Stimulated activated naive CD8-positive, alpha-beta T cell treated with anti-CD3 and anti-CD28 coated beads, Interleukin-15, amount 100 ng/mL, for 72 hours (primary cell): ENCODE measurements at regions not wholly inside any gene's neighbourhood (a gene's known extent, or its start where the extent isn't known, plus 50 kb on each side); places are given as distances from the start of the nearest gene placed in this dataset.

Experiments
- ATAC-seq: fragments of 150-1000 bp; cut with Tn5 transposase; 2 replicates; pipeline ENCODE4 v1.10.0; 2021; ENCODE audit warnings: mild to moderate bottlenecking, moderate library complexity
- DNase-seq, 2 donors: peaks; one replicate each; pipeline ENCODE4 v3.0.0; 2021 to 2022
- H3K27ac Mint-ChIP-seq, 2 donors: one replicate each; pipeline ENCODE4 v1.8.0; 2022; ENCODE audit warnings: mild to moderate bottlenecking in 2 of 2, mixed read lengths in 2 of 2, moderate library complexity in 2 of 2
- H3K27me3 Mint-ChIP-seq: one replicate; pipeline ENCODE4 v1.8.0; 2022; ENCODE audit warnings: mixed read lengths
- H3K4me1 Mint-ChIP-seq: one replicate; pipeline ENCODE4 v1.8.0; 2022; ENCODE audit warnings: mild to moderate bottlenecking, mixed read lengths
- H3K4me3 Mint-ChIP-seq, 2 donors: one replicate each; pipeline ENCODE4 v1.8.0; 2022; ENCODE audit warnings: mild to moderate bottlenecking in 2 of 2, mixed read lengths in 2 of 2, moderate library complexity in 1 of 2
- H3K9me3 Mint-ChIP-seq, 2 donors: one replicate each; pipeline ENCODE4 v1.8.0; 2022; ENCODE audit warnings: mixed read lengths in 2 of 2

GRCh38 chr6:125658136-125658535 is 91.3 kb upstream of the HEY2 start:
- H3K27me3 Mint-ChIP-seq: no peaks in the 10 kb centered on the region
- H3K4me3 Mint-ChIP-seq: no peak overlapping the region
- no peaks in the 10 kb centered on the region for H3K9me3 Mint-ChIP-seq
- no peaks in the 10 kb centered on the region for H3K4me1 Mint-ChIP-seq
- ATAC-seq (no peak), DNase-seq (no peak)
- H3K27ac Mint-ChIP-seq: no peak overlapping the region

GRCh38 chr6:125658759-125659431 is 90.5 kb upstream of the HEY2 start:
- no peak overlapping the region for H3K4me3 Mint-ChIP-seq
- DNase-seq: no peak
- no peak for ATAC-seq
- peak overlapping the region in 1 of 2 donors; percentile 28 for H3K27ac Mint-ChIP-seq
- H3K9me3 Mint-ChIP-seq: no peaks in the 10 kb centered on the region
- H3K4me1 Mint-ChIP-seq: no peaks in the 10 kb centered on the region
- no peaks in the 10 kb centered on the region for H3K27me3 Mint-ChIP-seq

- Mint-ChIP-seq H3K27ac (no peak overlapping the region), H3K27me3 (no peaks in the 10 kb centered on the region), H3K4me3 (no peak overlapping the region), H3K4me1 (no peaks in the 10 kb centered on the region), H3K9me3 (no peaks in the 10 kb centered on the region)
- ATAC-seq: no peak
- no peak for DNase-seq
Measured at GRCh38 chr6:125659887-125660286, 89.5 kb upstream of the HEY2 start.

GRCh38 chr6:125662296-125662695 is 87.1 kb upstream of the HEY2 start:
- no peaks in the 10 kb centered on the region for H3K4me1 Mint-ChIP-seq
- no peaks in the 10 kb centered on the region for H3K9me3 Mint-ChIP-seq
- no peak for ATAC-seq
- no peak for DNase-seq
- no peak overlapping the region for H3K4me3 Mint-ChIP-seq
- no peak overlapping the region for H3K27ac Mint-ChIP-seq
- H3K27me3 Mint-ChIP-seq: no peaks in the 10 kb centered on the region

GRCh38 chr6:125665295-125665814 is 84.1 kb upstream of the HEY2 start:
- Mint-ChIP-seq H3K27me3 (no peaks in the 10 kb centered on the region), H3K9me3 (no peaks in the 10 kb centered on the region)

GRCh38 chr6:125667326-125667725 is 82.1 kb upstream of the HEY2 start:
- peaks cover 9% of the 10 kb centered on the region for H3K27me3 Mint-ChIP-seq
- no peaks in the 10 kb centered on the region for H3K9me3 Mint-ChIP-seq
- DNase-seq (no peak), ATAC-seq (no peak)
- H3K27ac Mint-ChIP-seq: no peak overlapping the region
- no peaks in the 10 kb centered on the region for H3K4me1 Mint-ChIP-seq
- no peak overlapping the region for H3K4me3 Mint-ChIP-seq

More at GRCh38 chr6:125665295-125665814, 84.1 kb upstream of the HEY2 start:
- ATAC-seq: no peak
- Mint-ChIP-seq H3K4me1 (no peaks in the 10 kb centered on the region), H3K4me3 (no peak overlapping the region), H3K27ac (no peak overlapping the region)
- no peak for DNase-seq

GRCh38 chr6:125668071-125668470 is 81.4 kb upstream of the HEY2 start:
- Mint-ChIP-seq H3K9me3 (no peaks in the 10 kb centered on the region), H3K4me3 (no peak overlapping the region), H3K27me3 (peaks cover 17% of the 10 kb centered on the region), H3K4me1 (no peaks in the 10 kb centered on the region), H3K27ac (no peak overlapping the region)
- ATAC-seq: no peak
- DNase-seq: no peak

GRCh38 chr6:125670568-125670967 is 78.9 kb upstream of the HEY2 start:
- Mint-ChIP-seq H3K27ac (no peak overlapping the region), H3K27me3 (peaks cover 38% of the 10 kb centered on the region), H3K4me3 (no peak overlapping the region), H3K9me3 (no peaks in the 10 kb centered on the region), H3K4me1 (no peaks in the 10 kb centered on the region)
- ATAC-seq (no peak), DNase-seq (no peak)

- no peak for ATAC-seq
- Mint-ChIP-seq H3K4me3 (no peak overlapping the region), H3K4me1 (no peaks in the 10 kb centered on the region), H3K9me3 (no peaks in the 10 kb centered on the region), H3K27me3 (peaks cover 42% of the 10 kb centered on the region), H3K27ac (no peak overlapping the region)
- no peak for DNase-seq
Measured at GRCh38 chr6:125671323-125671722, 78.1 kb upstream of the HEY2 start.

- Mint-ChIP-seq H3K27me3 (peaks cover 47% of the 10 kb centered on the region), H3K27ac (no peak overlapping the region), H3K4me3 (no peak overlapping the region), H3K4me1 (peaks cover 2% of the 10 kb centered on the region), H3K9me3 (no peaks in the 10 kb centered on the region)
- DNase-seq (no peak), ATAC-seq (no peak)
Measured at GRCh38 chr6:125674230-125674629, 75.2 kb upstream of the HEY2 start.

- Mint-ChIP-seq H3K4me1 (peaks cover 7% of the 10 kb centered on the region), H3K27ac (no peak overlapping the region), H3K4me3 (no peak overlapping the region), H3K9me3 (peaks cover 0 to 10% of the 10 kb centered on the region in 2 donors), H3K27me3 (peaks cover 45% of the 10 kb centered on the region)
- no peak for ATAC-seq
- no peak for DNase-seq
Measured at GRCh38 chr6:125678601-125679000, 70.8 kb upstream of the HEY2 start.

GRCh38 chr6:125679128-125679527 is 70.3 kb upstream of the HEY2 start:
- Mint-ChIP-seq H3K9me3 (peaks cover 0 to 13% of the 10 kb centered on the region in 2 donors), H3K4me3 (no peak overlapping the region), H3K27ac (no peak overlapping the region), H3K4me1 (peaks cover 7% of the 10 kb centered on the region), H3K27me3 (peaks cover 40% of the 10 kb centered on the region)
- DNase-seq (no peak), ATAC-seq (no peak)

GRCh38 chr6:125679651-125680050 is 69.8 kb upstream of the HEY2 start:
- Mint-ChIP-seq H3K4me3 (no peak overlapping the region), H3K27ac (no peak overlapping the region), H3K27me3 (peaks cover 36% of the 10 kb centered on the region), H3K4me1 (peaks cover 7% of the 10 kb centered on the region), H3K9me3 (peaks cover 0 to 13% of the 10 kb centered on the region in 2 donors)
- DNase-seq: no peak
- no peak for ATAC-seq

- Mint-ChIP-seq H3K27ac (no peak overlapping the region), H3K4me3 (no peak overlapping the region), H3K9me3 (peaks cover 4 to 20% of the 10 kb centered on the region in 2 donors), H3K27me3 (peaks cover 35% of the 10 kb centered on the region), H3K4me1 (peaks cover 7% of the 10 kb centered on the region)
- DNase-seq (no peak), ATAC-seq (no peak)
Measured at GRCh38 chr6:125682939-125683338, 66.5 kb upstream of the HEY2 start.

- DNase-seq (no peak), ATAC-seq (no peak)
- no peak overlapping the region for H3K4me3 Mint-ChIP-seq
- H3K9me3 Mint-ChIP-seq: peaks cover 20 to 32% of the 10 kb centered on the region in 2 donors
- H3K4me1 Mint-ChIP-seq: no peaks in the 10 kb centered on the region
- no peak overlapping the region for H3K27ac Mint-ChIP-seq
- H3K27me3 Mint-ChIP-seq: peaks cover 47% of the 10 kb centered on the region
Measured at GRCh38 chr6:125688138-125688537, 61.3 kb upstream of the HEY2 start.

GRCh38 chr6:125693480-125693879 is 56.0 kb upstream of the HEY2 start:
- Mint-ChIP-seq H3K27me3 (peaks cover 60% of the 10 kb centered on the region), H3K4me1 (no peaks in the 10 kb centered on the region), H3K27ac (no peak overlapping the region), H3K4me3 (no peak overlapping the region), H3K9me3 (peaks cover 11 to 20% of the 10 kb centered on the region in 2 donors)
- no peak for ATAC-seq
- DNase-seq: no peak

GRCh38 chr6:125699591-125699990 is 49.8 kb upstream of the HEY2 start:
- DNase-seq (no peak), ATAC-seq (no peak)
- Mint-ChIP-seq H3K4me1 (no peaks in the 10 kb centered on the region), H3K27ac (no peak overlapping the region), H3K4me3 (no peak overlapping the region), H3K27me3 (peaks cover 32% of the 10 kb centered on the region), H3K9me3 (no peaks in the 10 kb centered on the region)
